ENCODE measurements at regions not wholly inside any gene's neighbourhood (a gene's known extent, or its start where the extent isn't known, plus 50 kb on each side); places are given as distances from the start of the nearest gene placed in this dataset.
"Not testable (repeated sequence)": the region's sequence is repeated elsewhere in the genome, so short reads cannot be mapped to it uniquely, and the experiment has no call there.

DNA sequence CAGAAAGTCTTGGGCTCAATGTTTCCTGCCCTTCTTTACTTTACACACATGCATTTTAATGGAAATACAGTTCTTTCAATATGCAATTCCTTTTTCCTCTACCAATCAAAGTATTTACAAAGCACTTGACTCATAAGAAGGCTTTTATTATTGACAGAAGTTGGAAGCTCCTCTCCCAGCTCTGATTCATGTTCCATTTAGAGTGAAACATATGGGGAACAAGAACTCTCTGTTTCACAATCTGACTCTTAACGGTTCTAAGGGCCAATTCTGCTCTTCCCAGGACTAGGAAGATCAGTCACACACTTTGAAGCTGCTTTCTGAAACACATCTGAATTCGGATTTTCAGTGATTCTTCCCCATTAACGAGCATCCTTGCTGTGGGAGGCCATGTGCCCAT is 300.5 kb downstream of the ANAPC1 start:
- H4K20me1 ChIP-seq (replicated peaks in 1 of 2; ENCODE audit: control insufficient read depth in 1 of 2, insufficient read depth in 2 of 2, low read length in 2 of 2); H2AK5ac ChIP-seq (ENCODE audit: low read depth, low read length); H3K23me2 ChIP-seq (ENCODE audit: low read depth, low read length); POLR2A ChIA-PET (ENCODE audit: partially characterized antibody); H3K4me1 ChIP-seq (replicated peaks in 1 of 4; ENCODE audit: control insufficient read depth in 3 of 4, insufficient read depth in 4 of 4, low read length in 3 of 4); H3K79me1 ChIP-seq (ENCODE audit: low read depth, low read length); H3K9me3 ChIP-seq (ENCODE audit: insufficient read depth in 2 of 2, low read depth in 1 of 2, low read length in 1 of 2); H3K36me3 ChIP-seq (ENCODE audit: control insufficient read depth in 2 of 4, insufficient read depth in 4 of 4, low read length in 3 of 4); DNase-seq (ENCODE audit: low read depth in 1 of 2, low spot score in 2 of 2); H3K14ac ChIP-seq (ENCODE audit: insufficient read length); H3K79me2 ChIP-seq (ENCODE audit: control insufficient read depth in 1 of 2, insufficient read depth in 2 of 2, low read length in 2 of 2); H2BK12ac ChIP-seq (ENCODE audit: low read depth, low read length); CTCF ChIA-PET (ENCODE audit: partially characterized antibody); H2AFZ ChIP-seq (ENCODE audit: low read length); H3K56ac ChIP-seq (replicated peaks; ENCODE audit: insufficient read length, low read depth, low read length); H4K5ac ChIP-seq (ENCODE audit: insufficient read length, low read depth, low read length); FAIRE-seq; H3K4ac ChIP-seq (replicated peaks; ENCODE audit: insufficient read length, low read depth, low read length); H2BK120ac ChIP-seq (replicated peaks; ENCODE audit: low read depth, low read length); H4K8ac ChIP-seq (ENCODE audit: extremely low read depth, insufficient read depth, low read length); H2BK5ac ChIP-seq (ENCODE audit: low read depth, low read length); H3K23ac ChIP-seq (ENCODE audit: insufficient read length); H3K4me2 ChIP-seq (ENCODE audit: insufficient read depth in 1 of 2, low read depth in 2 of 2, low read length in 2 of 2); H2BK15ac ChIP-seq (ENCODE audit: low read length); H3K27ac ChIP-seq (ENCODE audit: low read depth, low read length); H2BK20ac ChIP-seq (ENCODE audit: low read length); H3K27me3 ChIP-seq (replicated peaks in 1 of 4; ENCODE audit: control insufficient read depth in 3 of 4, extremely low read depth in 1 of 4, insufficient read depth in 3 of 4, low read length in 3 of 4); H3K4me3 ChIP-seq (ENCODE audit: extremely low read depth in 1 of 4, insufficient read depth in 2 of 4, low read depth in 3 of 4, low read length in 4 of 4); H3K18ac ChIP-seq (ENCODE audit: extremely low read depth, low read length); H4K91ac ChIP-seq (replicated peaks; ENCODE audit: insufficient read length, low read length); H3K9ac ChIP-seq (replicated peaks in 1 of 4; ENCODE audit: extremely low read depth in 1 of 4, low read depth in 3 of 4, low read length in 3 of 4): not testable (repeated sequence)
- no CpG with 5 or more reads among the region's 3 CpGs for WGBS, 2 experiments (ENCODE audit: extremely low coverage in 1 of 2, insufficient coverage in 1 of 2, insufficient read length in 1 of 2, insufficient replicate concordance in 2 of 2, low coverage in 1 of 2, low lambda C conversion rate in 2 of 2, missing lambda C conversion rate in 1 of 2)

GRCh38 chr2:111584540-111584939 is 299.5 kb downstream of the ANAPC1 start:
- H2BK15ac ChIP-seq (ENCODE audit: low read length); H2BK5ac ChIP-seq (ENCODE audit: low read depth, low read length); H2BK120ac ChIP-seq (replicated peaks; ENCODE audit: low read depth, low read length); H3K79me1 ChIP-seq (ENCODE audit: low read depth, low read length); H3K23ac ChIP-seq (ENCODE audit: insufficient read length); H3K23me2 ChIP-seq (ENCODE audit: low read depth, low read length); H3K18ac ChIP-seq (ENCODE audit: extremely low read depth, low read length); H3K4me3 ChIP-seq (ENCODE audit: extremely low read depth in 1 of 4, insufficient read depth in 2 of 4, low read depth in 3 of 4, low read length in 4 of 4); H2BK20ac ChIP-seq (ENCODE audit: low read length); H4K20me1 ChIP-seq (replicated peaks in 1 of 2; ENCODE audit: control insufficient read depth in 1 of 2, insufficient read depth in 2 of 2, low read length in 2 of 2); H4K91ac ChIP-seq (replicated peaks; ENCODE audit: insufficient read length, low read length); H3K9ac ChIP-seq (replicated peaks in 1 of 4; ENCODE audit: extremely low read depth in 1 of 4, low read depth in 3 of 4, low read length in 3 of 4); H3K4me1 ChIP-seq (replicated peaks in 1 of 4; ENCODE audit: control insufficient read depth in 3 of 4, insufficient read depth in 4 of 4, low read length in 3 of 4); H3K4me2 ChIP-seq (ENCODE audit: insufficient read depth in 1 of 2, low read depth in 2 of 2, low read length in 2 of 2); H3K36me3 ChIP-seq (ENCODE audit: control insufficient read depth in 2 of 4, insufficient read depth in 4 of 4, low read length in 3 of 4); H3K56ac ChIP-seq (replicated peaks; ENCODE audit: insufficient read length, low read depth, low read length); DNase-seq (ENCODE audit: low read depth in 1 of 2, low spot score in 2 of 2); H4K8ac ChIP-seq (ENCODE audit: extremely low read depth, insufficient read depth, low read length); H3K14ac ChIP-seq (ENCODE audit: insufficient read length); H3K27me3 ChIP-seq (replicated peaks in 1 of 4; ENCODE audit: control insufficient read depth in 3 of 4, extremely low read depth in 1 of 4, insufficient read depth in 3 of 4, low read length in 3 of 4); H4K5ac ChIP-seq (ENCODE audit: insufficient read length, low read depth, low read length); H3K4ac ChIP-seq (replicated peaks; ENCODE audit: insufficient read length, low read depth, low read length); FAIRE-seq; POLR2A ChIA-PET (ENCODE audit: partially characterized antibody); H3K9me3 ChIP-seq (ENCODE audit: insufficient read depth in 2 of 2, low read depth in 1 of 2, low read length in 1 of 2); H2AFZ ChIP-seq (ENCODE audit: low read length); CTCF ChIA-PET (ENCODE audit: partially characterized antibody); H3K27ac ChIP-seq (ENCODE audit: low read depth, low read length); H2BK12ac ChIP-seq (ENCODE audit: low read depth, low read length); H2AK5ac ChIP-seq (ENCODE audit: low read depth, low read length); H3K79me2 ChIP-seq (ENCODE audit: control insufficient read depth in 1 of 2, insufficient read depth in 2 of 2, low read length in 2 of 2): not testable (repeated sequence)
- WGBS, 2 experiments (ENCODE audit: extremely low coverage in 1 of 2, insufficient coverage in 1 of 2, insufficient read length in 1 of 2, insufficient replicate concordance in 2 of 2, low coverage in 1 of 2, low lambda C conversion rate in 2 of 2, missing lambda C conversion rate in 1 of 2): 100% methylated on average over 1 of the region's 2 CpGs; no CpG with 5 or more reads in 1 of the 2 experiments

Measured in H1 (cell line).